OCI-LY3 (cell line): ENCODE measurements at regions not wholly inside any gene's neighbourhood (a gene's known extent, or its start where the extent isn't known, plus 50 kb on each side); places are given as distances from the start of the nearest gene placed in this dataset.

Experiments
- H2AFZ ChIP-seq: fragments of 200-600, 300-600 bp; shearing (Covaris generic); 2 replicates; pipeline ENCODE4 v1.6.0; 2014; ENCODE audit warnings: antibody characterized with exemption, low read depth, low read length
- H3K27ac ChIP-seq: fragments of 200-600, 300-600 bp; sonication (generic); 2 replicates; pipeline ENCODE4 v1.5.1; 2014; ENCODE audit warnings: mild to moderate bottlenecking, low read length, moderate library complexity, mixed read lengths
- H3K27me3 ChIP-seq: fragments of 200-600, 300-600 bp; sonication (generic); 2 replicates; pipeline ENCODE4 v1.6.1; 2014; ENCODE audit warnings: low read depth, low read length, mixed read lengths
- H3K36me3 ChIP-seq: fragments of 200-600, 300-600 bp; sonication (generic); replicated peaks from 2 replicates; pipeline ENCODE3; 2014; ENCODE audit warnings: low read depth, low read length, mixed read lengths
- H3K4me1 ChIP-seq: fragments of 300-600, 200-600 bp; sonication (generic); 2 replicates; pipeline ENCODE4 v1.6.1; 2014; ENCODE audit warnings: low read length, mixed read lengths
- H3K4me2 ChIP-seq: fragments of 200-600, 300-600 bp; sonication (generic); 2 replicates; pipeline ENCODE4 v1.6.1; 2014; ENCODE audit warnings: low read length, mixed read lengths
- H3K4me3 ChIP-seq: fragments of 300-600, 200-600 bp; sonication (generic); 2 replicates; pipeline ENCODE4 v1.5.1; 2014; ENCODE audit warnings: antibody characterized with exemption, mild to moderate bottlenecking, low read length, moderate library complexity
- H3K79me2 ChIP-seq: fragments of 300-600, 200-600 bp; shearing (Covaris generic); 2 replicates; pipeline ENCODE4 v1.6.1; 2014; ENCODE audit warnings: mild to moderate bottlenecking, low read length, mixed read lengths
- H3K9ac ChIP-seq: fragments of 300-600, 200-600 bp; shearing (Covaris generic); 2 replicates; pipeline ENCODE4 v1.6.0; 2014; ENCODE audit warnings: mild to moderate bottlenecking, low read length, moderate library complexity
- H3K9me3 ChIP-seq: fragments of 200-600, 300-600 bp; shearing (Covaris generic); 2 replicates; pipeline ENCODE4 v1.6.1; 2014; ENCODE audit warnings: low read length, mixed read lengths; ENCODE audit not compliant: insufficient read depth
- H4K20me1 ChIP-seq: fragments of 200-600, 300-600 bp; sonication (generic); 2 replicates; pipeline ENCODE4 v1.6.1; 2016; ENCODE audit warnings: low read length, mixed read lengths; ENCODE audit not compliant: insufficient read depth
- CTCF ChIP-seq: fragments of 200-600, 300-600 bp; sonication (generic); IDR thresholded peaks from 2 replicates; pipeline ENCODE4 v1.5.1; 2014; ENCODE audit warnings: antibody characterized with exemption, low read length, low read depth
- EZH2phosphoT487 ChIP-seq: fragments of 200-600 bp; shearing (Covaris generic); IDR thresholded peaks from 2 replicates; pipeline ENCODE4 v1.6.1; 2018; ENCODE audit warnings: antibody characterized with exemption, mixed run types, low read depth

- Histone ChIP-seq H3K9ac (no peak overlapping the region), H3K79me2 (no peaks in the 10 kb centered on the region), H3K4me1 (peaks cover 8% of the 10 kb centered on the region), H3K27ac (no peak overlapping the region), H3K27me3 (no peaks in the 10 kb centered on the region), H3K4me2 (no peak overlapping the region), H3K4me3 (no peak overlapping the region), H4K20me1 (no peaks in the 10 kb centered on the region), H2AFZ (no peak overlapping the region), H3K36me3 (no peaks in the 10 kb centered on the region), H3K9me3 (no peaks in the 10 kb centered on the region)
- TF ChIP-seq CTCF, result no peak
- no peak for TF ChIP-seq EZH2phosphoT487
Measured at GRCh38 chr12:105813201-105813600, 325.6 kb downstream of the NUAK1 start.

- Histone ChIP-seq H3K4me1 (peaks cover 8% of the 10 kb centered on the region), H3K9me3 (no peaks in the 10 kb centered on the region), H3K4me2 (no peak overlapping the region), H2AFZ (no peak overlapping the region), H3K79me2 (no peaks in the 10 kb centered on the region), H3K4me3 (no peak overlapping the region), H3K9ac (no peak overlapping the region), H3K36me3 (no peaks in the 10 kb centered on the region), H3K27me3 (no peaks in the 10 kb centered on the region), H3K27ac (no peak overlapping the region), H4K20me1 (no peaks in the 10 kb centered on the region)
- TF ChIP-seq CTCF (no peak), EZH2phosphoT487 (no peak)
Measured at GRCh38 chr12:105814283-105814682, 324.5 kb downstream of the NUAK1 start.

GRCh38 chr12:105819549-105819948 lies 319.2 kb downstream of the NUAK1 start:
- Histone ChIP-seq H3K4me3 (no peak overlapping the region), H2AFZ (no peak overlapping the region), H3K27ac (no peak overlapping the region), H4K20me1 (no peaks in the 10 kb centered on the region), H3K27me3 (no peaks in the 10 kb centered on the region), H3K4me2 (no peak overlapping the region), H3K9ac (no peak overlapping the region), H3K79me2 (no peaks in the 10 kb centered on the region), H3K9me3 (no peaks in the 10 kb centered on the region), H3K36me3 (no peaks in the 10 kb centered on the region), H3K4me1 (peaks cover 6% of the 10 kb centered on the region)
- TF ChIP-seq CTCF (no peak), EZH2phosphoT487 (no peak)

- H3K27ac ChIP-seq, result no peak overlapping the region
- no peaks in the 10 kb centered on the region for H3K4me1 ChIP-seq
- no peaks in the 10 kb centered on the region for H3K27me3 ChIP-seq
- no peaks in the 10 kb centered on the region for H4K20me1 ChIP-seq
- no peak overlapping the region for H3K4me2 ChIP-seq
- H3K4me3 ChIP-seq, result no peak overlapping the region
- no peaks in the 10 kb centered on the region for H3K9me3 ChIP-seq
- no peak overlapping the region for H2AFZ ChIP-seq
- TF ChIP-seq CTCF (no peak), EZH2phosphoT487 (no peak)
- H3K79me2 ChIP-seq, result no peaks in the 10 kb centered on the region
- H3K9ac ChIP-seq, result no peak overlapping the region
- no peaks in the 10 kb centered on the region for H3K36me3 ChIP-seq
Measured at GRCh38 chr12:105820429-105821125, 318.2 kb downstream of the NUAK1 start.
